22Rv1 (cell line): ENCODE measurements at regions not wholly inside any gene's neighbourhood (a gene's known extent, or its start where the extent isn't known, plus 50 kb on each side); places are given as distances from the start of the nearest gene placed in this dataset.

ENCODE experiments used
- H3K27ac ChIP-seq: fragments of 450-650 bp; 2 replicates; pipeline ENCODE4 v1.5.1; 2017
- ZFX ChIP-seq: fragments of 450-650 bp; IDR thresholded peaks from 2 replicates; pipeline ENCODE4 v1.6.1; 2017; ENCODE audit warnings: antibody characterized with exemption, borderline replicate concordance
- TF ChIP-seq, protein P1 (sequence below): fragments of 450-650 bp; IDR thresholded peaks from 2 replicates; pipeline ENCODE4 v1.5.1; 2017; ENCODE audit warnings: mild to moderate bottlenecking

DNA sequence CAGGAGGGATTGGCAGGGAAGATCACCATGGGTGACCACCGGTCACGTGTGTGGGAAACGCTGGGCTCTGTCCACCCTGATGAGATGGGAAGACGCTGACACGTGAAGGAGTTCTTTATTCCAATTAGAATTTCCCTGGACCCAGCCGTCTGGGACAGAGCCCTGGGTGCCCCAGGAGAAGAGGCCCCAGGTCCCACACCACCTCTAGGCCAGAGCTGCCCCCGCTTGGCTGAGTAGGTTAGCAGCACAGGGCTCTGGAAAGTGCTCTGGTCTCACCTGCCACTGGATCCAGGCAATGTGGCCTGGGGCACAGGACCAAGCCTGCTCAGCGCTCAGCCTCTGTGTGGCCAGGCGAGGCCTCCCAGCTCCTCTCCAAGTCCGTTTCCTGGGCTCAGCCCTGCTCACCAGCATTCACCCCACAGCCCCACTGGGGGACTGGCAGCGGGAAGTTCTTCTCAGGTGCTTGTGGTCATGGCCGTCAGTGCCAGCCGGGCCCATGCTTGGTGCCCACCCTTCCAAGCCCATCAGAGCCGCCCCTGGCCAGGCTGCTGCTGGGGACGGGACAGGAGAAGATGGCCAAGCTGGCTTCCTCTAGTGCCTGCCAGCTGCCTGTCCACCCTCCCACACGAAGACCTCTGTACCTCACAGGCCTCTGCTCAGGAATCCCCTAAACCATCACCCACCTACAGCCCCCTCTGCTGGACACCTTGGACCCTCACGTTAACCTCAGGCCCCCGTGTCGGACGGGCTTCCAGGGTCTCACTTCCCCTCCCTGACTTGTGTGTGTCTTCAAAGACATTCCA is 62.5 kb upstream of the FGF3 start:
- TF ChIP-seq, protein P1, sequence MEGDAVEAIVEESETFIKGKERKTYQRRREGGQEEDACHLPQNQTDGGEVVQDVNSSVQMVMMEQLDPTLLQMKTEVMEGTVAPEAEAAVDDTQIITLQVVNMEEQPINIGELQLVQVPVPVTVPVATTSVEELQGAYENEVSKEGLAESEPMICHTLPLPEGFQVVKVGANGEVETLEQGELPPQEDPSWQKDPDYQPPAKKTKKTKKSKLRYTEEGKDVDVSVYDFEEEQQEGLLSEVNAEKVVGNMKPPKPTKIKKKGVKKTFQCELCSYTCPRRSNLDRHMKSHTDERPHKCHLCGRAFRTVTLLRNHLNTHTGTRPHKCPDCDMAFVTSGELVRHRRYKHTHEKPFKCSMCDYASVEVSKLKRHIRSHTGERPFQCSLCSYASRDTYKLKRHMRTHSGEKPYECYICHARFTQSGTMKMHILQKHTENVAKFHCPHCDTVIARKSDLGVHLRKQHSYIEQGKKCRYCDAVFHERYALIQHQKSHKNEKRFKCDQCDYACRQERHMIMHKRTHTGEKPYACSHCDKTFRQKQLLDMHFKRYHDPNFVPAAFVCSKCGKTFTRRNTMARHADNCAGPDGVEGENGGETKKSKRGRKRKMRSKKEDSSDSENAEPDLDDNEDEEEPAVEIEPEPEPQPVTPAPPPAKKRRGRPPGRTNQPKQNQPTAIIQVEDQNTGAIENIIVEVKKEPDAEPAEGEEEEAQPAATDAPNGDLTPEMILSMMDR, result peak; percentile 10; the same call in 1 of the 2 replicates
- no peak for TF ChIP-seq ZFX
- H3K27ac ChIP-seq, result no peak overlapping the region

DNA sequence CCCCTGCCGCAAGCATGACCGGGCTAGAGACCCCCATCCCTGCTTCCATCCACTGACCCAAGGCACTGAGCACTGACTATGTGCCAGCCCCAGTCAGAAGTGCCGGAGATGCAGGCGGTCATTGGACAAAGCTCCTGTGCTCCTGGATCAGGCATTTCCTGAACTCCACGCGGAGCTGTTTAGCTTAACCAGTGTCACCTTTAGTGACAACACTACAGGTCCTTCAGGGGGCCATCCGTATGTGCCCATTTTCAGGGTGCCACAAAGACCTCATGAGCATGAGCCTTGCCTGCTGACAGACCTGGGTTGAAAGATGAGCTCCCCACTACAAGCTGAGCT is 63.0 kb upstream of the FGF3 start:
- TF ChIP-seq ZFX, result no peak
- TF ChIP-seq, protein P1, result no peak
- no peak overlapping the region for H3K27ac ChIP-seq

DNA sequence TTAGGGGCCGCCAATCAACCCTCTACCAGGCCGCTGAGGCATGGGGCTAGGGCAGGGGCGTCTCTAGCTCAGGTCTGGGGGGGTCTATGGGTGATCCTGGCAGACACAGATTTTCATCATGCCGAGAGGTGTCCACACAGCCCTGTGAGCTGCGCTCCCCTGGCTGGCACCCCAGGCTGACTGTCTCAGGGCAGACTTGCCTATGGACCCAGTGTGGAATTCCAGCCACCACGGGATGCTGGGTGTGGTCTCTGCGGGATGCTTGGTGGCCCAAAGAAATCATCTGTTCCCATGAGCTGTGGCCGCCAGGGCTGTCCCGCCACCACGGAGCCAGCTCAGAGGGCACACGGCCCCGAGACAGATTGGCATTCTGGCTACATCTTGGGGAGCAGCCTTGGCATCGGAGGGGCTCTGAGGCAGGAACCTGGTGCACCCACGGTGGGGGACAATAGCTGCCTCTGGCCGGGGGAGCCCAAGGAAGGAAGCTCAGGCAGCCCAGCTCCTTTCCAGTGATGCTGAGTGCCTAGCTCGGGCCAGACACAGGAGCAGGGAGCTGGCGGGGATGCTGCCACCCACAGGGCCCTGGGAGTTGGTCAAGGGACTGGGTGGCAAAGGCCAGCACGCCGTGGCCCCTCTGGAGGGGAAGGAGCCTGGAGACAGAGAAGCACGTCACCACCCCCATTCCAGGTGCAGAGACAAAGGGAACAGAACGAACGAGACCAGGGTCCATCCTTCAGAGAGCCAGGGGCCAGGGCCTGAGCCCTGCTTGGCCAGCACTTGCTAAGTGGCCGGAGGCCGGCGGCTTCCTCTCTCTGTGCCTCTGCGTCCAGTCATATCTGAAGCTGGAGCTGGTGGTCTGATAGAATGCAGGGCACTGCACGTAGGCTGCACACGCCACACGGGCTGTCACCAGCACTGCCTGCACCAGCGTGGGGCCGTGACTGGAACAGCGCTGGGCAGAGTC is 64.4 kb upstream of the FGF3 start:
- no peak overlapping the region for H3K27ac ChIP-seq
- TF ChIP-seq, protein P1, result no peak
- TF ChIP-seq ZFX, result no peak

- TF ChIP-seq, protein P1, result no peak
- TF ChIP-seq ZFX, result no peak
These were observed 65.1 kb upstream of the FGF3 start for GRCh38 chr11:69884286-69884685.

DNA sequence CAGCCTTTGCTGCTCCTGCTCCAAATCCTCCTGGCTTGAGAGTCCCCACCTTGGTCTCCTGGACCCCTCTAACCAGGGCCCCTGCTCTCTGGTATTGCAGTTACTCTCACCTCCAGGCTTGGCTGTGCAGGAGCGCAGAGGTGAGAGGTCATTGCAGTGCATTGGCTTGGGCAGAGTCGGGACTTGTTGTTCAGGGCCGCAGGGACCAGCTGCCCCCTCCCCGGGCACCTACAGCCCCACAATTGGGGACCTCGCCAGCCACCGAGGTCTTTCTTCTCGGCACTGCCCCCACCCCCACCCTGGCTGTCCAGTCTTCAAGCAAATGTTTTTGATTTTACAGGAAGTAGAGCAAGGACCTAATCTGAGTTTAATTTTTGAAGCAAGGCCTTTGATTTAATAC is 65.5 kb upstream of the FGF3 start:
- no peak for TF ChIP-seq ZFX
- TF ChIP-seq, protein P1, result no peak
- no peak overlapping the region for H3K27ac ChIP-seq

More at GRCh38 chr11:69884286-69884685, 65.1 kb upstream of the FGF3 start:
- no peak overlapping the region for H3K27ac ChIP-seq

- no peak for TF ChIP-seq ZFX
- TF ChIP-seq, protein P1, result no peak
- no peak overlapping the region for H3K27ac ChIP-seq
These were observed 68.1 kb upstream of the FGF3 start for GRCh38 chr11:69887330-69887729.
